ENCODE measurements at regions not wholly inside any gene's neighbourhood (a gene's known extent, or its start where the extent isn't known, plus 50 kb on each side); places are given as distances from the start of the nearest gene placed in this dataset.

GRCh38 chr15:39419651-39420050 lies 161.2 kb upstream of the THBS1 start:
- Histone ChIP-seq H3K4me3 (ENCODE audit: extremely low read depth in 1 of 4, insufficient read depth in 2 of 4, low read depth in 3 of 4, low read length in 4 of 4) (no peak overlapping the region), H2BK120ac (replicated peaks; ENCODE audit: low read depth, low read length) (no peak overlapping the region), H3K27me3 (replicated peaks in 1 of 4; ENCODE audit: control insufficient read depth in 3 of 4, extremely low read depth in 1 of 4, insufficient read depth in 3 of 4, low read length in 3 of 4) (no peaks in the 10 kb centered on the region), H2BK5ac (ENCODE audit: low read depth, low read length) (no peak overlapping the region), H2AFZ (ENCODE audit: low read length) (no peak overlapping the region), H3K4me1 (replicated peaks in 1 of 4; ENCODE audit: control insufficient read depth in 3 of 4, insufficient read depth in 4 of 4, low read length in 3 of 4) (peaks cover 0 to 7% (median 3%) of the 10 kb centered on the region in 4 experiments; a peak in 3 of 7 replicates), H3K56ac (replicated peaks; ENCODE audit: insufficient read length, low read depth, low read length) (no peak overlapping the region), H2BK15ac (ENCODE audit: low read length) (no peak overlapping the region), H2AK5ac (ENCODE audit: low read depth, low read length) (no peak overlapping the region), H3K23ac (ENCODE audit: insufficient read length) (no peak overlapping the region), H2BK12ac (ENCODE audit: low read depth, low read length) (no peak overlapping the region; the same call in 1 of the 2 replicates), H2BK20ac (ENCODE audit: low read length) (peak overlapping the region; percentile 86), H3K9me3 (ENCODE audit: insufficient read depth in 2 of 2, low read depth in 1 of 2, low read length in 1 of 2) (peaks cover 8 to 13% of the 10 kb centered on the region in 2 experiments), H3K14ac (ENCODE audit: insufficient read length) (no peak overlapping the region), H3K18ac (ENCODE audit: extremely low read depth, low read length) (no peak overlapping the region), H3K9ac (replicated peaks in 1 of 4; ENCODE audit: extremely low read depth in 1 of 4, low read depth in 3 of 4, low read length in 3 of 4) (no peak overlapping the region), H4K5ac (ENCODE audit: insufficient read length, low read depth, low read length) (no peak overlapping the region), H4K20me1 (replicated peaks in 1 of 2; ENCODE audit: control insufficient read depth in 1 of 2, insufficient read depth in 2 of 2, low read length in 2 of 2) (no peaks in the 10 kb centered on the region), H3K27ac (ENCODE audit: low read depth, low read length) (no peak overlapping the region), H3K23me2 (ENCODE audit: low read depth, low read length) (no peaks in the 10 kb centered on the region), H3K4ac (replicated peaks; ENCODE audit: insufficient read length, low read depth, low read length) (no peak overlapping the region), H3K79me1 (ENCODE audit: low read depth, low read length) (no peaks in the 10 kb centered on the region), H3K79me2 (ENCODE audit: control insufficient read depth in 1 of 2, insufficient read depth in 2 of 2, low read length in 2 of 2) (no peaks in the 10 kb centered on the region), H4K8ac (ENCODE audit: extremely low read depth, insufficient read depth, low read length) (no peak overlapping the region), H3K36me3 (ENCODE audit: control insufficient read depth in 2 of 4, insufficient read depth in 4 of 4, low read length in 3 of 4) (peaks cover 0 to 2% (median 0%) of the 10 kb centered on the region in 4 experiments; a peak in 1 of 8 replicates), H4K91ac (replicated peaks; ENCODE audit: insufficient read length, low read length) (no peak overlapping the region), H3K4me2 (ENCODE audit: insufficient read depth in 1 of 2, low read depth in 2 of 2, low read length in 2 of 2) (peak overlapping the region in 1 of 2 experiments; percentile 54; a peak in 1 of 4 replicates)
- 92% methylated on average over 3 of the region's 3 CpGs; no CpG with 5 or more reads in 1 of the 2 experiments for WGBS, 2 experiments (ENCODE audit: extremely low coverage in 1 of 2, insufficient coverage in 1 of 2, insufficient read length in 1 of 2, insufficient replicate concordance in 2 of 2, low coverage in 1 of 2, low lambda C conversion rate in 2 of 2, missing lambda C conversion rate in 1 of 2)
- CTCF ChIA-PET (ENCODE audit: partially characterized antibody), result no interaction called here
- FAIRE-seq (no peak), DNase-seq (ENCODE audit: low read depth in 1 of 2, low spot score in 2 of 2) (no peak)
- POLR2A ChIA-PET (ENCODE audit: partially characterized antibody), result interaction anchor here (1.9 kb wide), 1 partner anchor 161 kb away, joined by 9 read pairs; the partner anchor contains the start of gene THBS1
- TF ChIP-seq BACH1 (IDR thresholded peaks at IDR 0.05; ENCODE audit: low read length), result no peak
- no peak for TF ChIP-seq SIRT6 (IDR thresholded peaks at IDR 0.05; ENCODE audit: low read length)
- no peak for TF ChIP-seq ATF3 (IDR thresholded peaks at IDR 0.05; ENCODE audit: insufficient read depth, low read depth, low read length)
- no peak for TF ChIP-seq RNF2 (IDR thresholded peaks at IDR 0.05; ENCODE audit: borderline replicate concordance, low read depth, low read length, missing control alignments, poor library complexity, severe bottlenecking)
- TF ChIP-seq KDM1A (IDR thresholded peaks at IDR 0.05; ENCODE audit: borderline replicate concordance, low read length), result no peak
- TF ChIP-seq MAX (IDR thresholded peaks at IDR 0.05), result no peak
- no peak for TF ChIP-seq CBX5 (IDR thresholded peaks at IDR 0.05; ENCODE audit: low read depth, low read length)
- TF ChIP-seq GABPA (IDR thresholded peaks at IDR 0.05; ENCODE audit: borderline replicate concordance, insufficient read depth, low read length), result no peak
- TF ChIP-seq EZH2 (IDR thresholded peaks at IDR 0.05; ENCODE audit: low read depth, low read length, severe bottlenecking), result no peak
- TF ChIP-seq ATF2 (IDR thresholded peaks at IDR 0.05; ENCODE audit: low read length), result no peak
